Astrocyte of the spinal cord (primary cell): ENCODE measurements at regions not wholly inside any gene's neighbourhood (a gene's known extent, or its start where the extent isn't known, plus 50 kb on each side); places are given as distances from the start of the nearest gene placed in this dataset.

Experiments
- DNase-seq: peaks from one replicate; pipeline ENCODE4 v3.0.0; 2011; ENCODE audit warnings: low read depth, low spot score
- H3K4me3 ChIP-seq: 2 replicates; pipeline ENCODE4 v1.5.1; 2011; ENCODE audit warnings: low read depth, mild to moderate bottlenecking, low read length, moderate library complexity
- CTCF ChIP-seq: IDR thresholded peaks from 2 replicates; pipeline ENCODE4 v1.5.1; 2012; ENCODE audit warnings: low read depth, mild to moderate bottlenecking, low read length, inconsistent platforms
- in situ Hi-C: cut with HindIII; loops from 2 replicates; pipeline ENCODE4 v1.10.0; 2017; ENCODE audit warnings: low sequenced_read_pairs

- no peak for TF ChIP-seq CTCF
- no peak overlapping the region for H3K4me3 ChIP-seq
- in situ Hi-C loops: no loop called here
- DNase-seq: no peak
These were observed 411.2 kb upstream of the PIK3C3 start for GRCh38 chr18:41543815-41544214.

GRCh38 chr18:41540237-41540871 lies 414.7 kb upstream of the PIK3C3 start:
- no peak for TF ChIP-seq CTCF
- no peak for DNase-seq
- in situ Hi-C loops: no loop called here
- H3K4me3 ChIP-seq: no peak overlapping the region

GRCh38 chr18:41538751-41539150 lies 416.3 kb upstream of the PIK3C3 start:
- in situ Hi-C loops: no loop called here
- H3K4me3 ChIP-seq: no peak overlapping the region
- no peak for TF ChIP-seq CTCF
- no peak for DNase-seq

GRCh38 chr18:41537666-41538065 lies 417.4 kb upstream of the PIK3C3 start:
- in situ Hi-C loops: no loop called here
- DNase-seq: no peak
- H3K4me3 ChIP-seq: no peak overlapping the region
- TF ChIP-seq CTCF: no peak

GRCh38 chr18:41532344-41533086 lies 422.5 kb upstream of the PIK3C3 start:
- in situ Hi-C loops: no loop called here
- no peak overlapping the region for H3K4me3 ChIP-seq
- TF ChIP-seq CTCF: peak; percentile 15
- peak; percentile 1 for DNase-seq

- TF ChIP-seq CTCF: no peak
- in situ Hi-C loops: no loop called here
These were observed 424.1 kb upstream of the PIK3C3 start for GRCh38 chr18:41530970-41531369.

More at GRCh38 chr18:41530970-41531369, 424.1 kb upstream of the PIK3C3 start:
- no peak overlapping the region for H3K4me3 ChIP-seq
- no peak for DNase-seq
